Activated naive CD4-positive, alpha-beta T cell treated with anti-CD3 and anti-CD28 coated beads for 36 hours (primary cell): ENCODE measurements at regions not wholly inside any gene's neighbourhood (a gene's known extent, or its start where the extent isn't known, plus 50 kb on each side); places are given as distances from the start of the nearest gene placed in this dataset.
"Not testable (repeated sequence)": the region's sequence is repeated elsewhere in the genome, so short reads cannot be mapped to it uniquely, and the experiment has no call there.

Source experiments
- CTCF ChIA-PET: fragments of 350-600 bp; sonication (Branson Sonifier 250); formaldehyde crosslinking; loops from one replicate; lab custom pipeline; 2021; ENCODE audit warnings: antibody characterized with exemption; lab: Charles Lee
- DNase-seq: peaks from one replicate; pipeline ENCODE4 v3.0.0-alpha.2; 2020
- H3K27ac Mint-ChIP-seq: one replicate; pipeline ENCODE4 v1.8.0; 2021; ENCODE audit warnings: mild to moderate bottlenecking, mixed read lengths
- H3K27me3 Mint-ChIP-seq: one replicate; pipeline ENCODE4 v1.8.0; 2021; ENCODE audit warnings: low read depth, mixed read lengths
- H3K36me3 Mint-ChIP-seq: one replicate; pipeline ENCODE4 v1.8.0; 2021; ENCODE audit warnings: low read depth, mixed read lengths
- H3K4me1 Mint-ChIP-seq: one replicate; pipeline ENCODE4 v1.8.0; 2021; ENCODE audit warnings: low read depth, mixed read lengths
- H3K4me3 Mint-ChIP-seq: one replicate; pipeline ENCODE4 v1.8.0; 2021; ENCODE audit warnings: mild to moderate bottlenecking, moderate library complexity, mixed read lengths
- H3K9me3 Mint-ChIP-seq: one replicate; pipeline ENCODE4 v1.8.0; 2021; ENCODE audit warnings: mixed read lengths
- intact Hi-C: fragments of 100-400 bp; cut with micrococcal nuclease; formaldehyde crosslinking; loops from one replicate; pipeline ENCODE4 v1.15.1; 2023

GRCh38 chr2:57707794-57708193, 338.8 kb upstream of the VRK2 start:
- H3K4me1 Mint-ChIP-seq, H3K27me3 Mint-ChIP-seq, H3K27ac Mint-ChIP-seq, H3K36me3 Mint-ChIP-seq, H3K9me3 Mint-ChIP-seq, intact Hi-C loops, H3K4me3 Mint-ChIP-seq, DNase-seq: not testable (repeated sequence)
- CTCF ChIA-PET, result interaction anchor here (0.6 to 1.0 kb wide), 3 partner anchors 13 to 687 kb away, joined by 3 read pairs; no protein-coding TSS in a partner anchor

DNA sequence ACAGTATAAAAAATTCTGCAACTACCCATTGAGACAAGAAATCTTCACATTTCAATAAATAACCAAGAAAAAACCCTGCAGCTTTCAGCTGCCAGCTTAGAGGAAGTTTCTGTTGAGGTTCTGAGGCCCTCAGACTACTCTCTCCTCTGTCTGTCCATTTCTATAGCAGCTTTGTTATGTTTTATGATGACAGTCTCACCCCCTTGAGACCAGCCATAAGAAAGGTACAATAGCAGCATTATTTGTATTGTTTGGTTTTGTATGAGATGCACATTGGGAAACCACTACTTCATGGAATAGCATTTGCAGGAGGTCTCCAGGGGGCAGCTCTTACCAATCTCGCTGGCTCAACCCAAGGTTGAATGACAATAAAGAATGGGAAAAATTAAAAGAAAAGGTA, 334.6 kb upstream of the VRK2 start:
- intact Hi-C loops, result no loop called here
- H3K4me1 Mint-ChIP-seq, result no peaks in the 10 kb centered on the region
- no peaks in the 10 kb centered on the region for H3K36me3 Mint-ChIP-seq
- H3K9me3 Mint-ChIP-seq, result no peaks in the 10 kb centered on the region
- CTCF ChIA-PET, result no interaction called here
- DNase-seq, result no peak
- H3K27ac Mint-ChIP-seq, result no peak overlapping the region
- H3K4me3 Mint-ChIP-seq, result no peak overlapping the region
- H3K27me3 Mint-ChIP-seq, result peaks cover 2% of the 10 kb centered on the region

DNA sequence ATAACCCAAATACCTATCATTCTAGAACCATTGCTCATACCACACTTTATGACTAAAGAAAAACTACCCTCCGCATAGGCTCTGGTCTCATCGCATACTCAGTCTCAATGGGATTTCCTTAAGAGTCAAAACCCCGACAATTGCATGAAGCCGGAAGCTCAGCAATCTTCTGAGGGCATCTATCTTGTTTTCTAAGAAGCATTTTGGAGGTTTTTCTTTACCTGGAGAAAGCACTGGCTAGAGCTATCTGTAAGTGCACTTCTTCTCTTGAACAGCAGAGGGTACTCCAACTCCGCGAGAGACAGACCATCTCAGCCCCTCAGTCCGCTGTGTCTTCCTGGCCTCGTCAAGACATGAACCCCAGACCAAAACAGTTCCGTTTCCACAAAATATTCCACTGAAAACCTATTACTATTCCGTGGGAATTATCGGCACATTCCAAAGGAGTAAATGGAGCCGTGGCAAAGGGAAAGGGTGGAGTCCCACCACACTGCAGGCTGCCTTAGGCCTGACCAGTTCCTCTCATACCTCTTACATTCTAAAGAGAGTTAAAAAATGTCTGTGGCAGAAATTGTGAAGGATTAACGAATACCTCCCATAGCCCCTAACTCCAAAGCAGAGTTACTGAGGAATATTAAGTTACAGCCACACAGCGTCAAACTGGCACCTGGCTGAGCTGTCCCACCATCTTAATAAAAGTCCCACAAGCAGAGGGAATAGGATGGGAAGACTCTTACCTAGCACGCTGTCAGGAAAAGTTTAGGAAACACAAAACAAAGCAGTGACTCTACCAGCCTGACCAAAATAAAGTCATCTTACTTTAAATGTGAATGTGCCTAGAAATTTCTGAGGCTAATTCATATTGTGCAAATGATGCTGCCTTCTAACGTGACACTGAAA, 325.6 kb upstream of the VRK2 start:
- H3K4me1 Mint-ChIP-seq, result peaks cover 8% of the 10 kb centered on the region
- H3K4me3 Mint-ChIP-seq, result peak overlapping the region; percentile 39
- peaks cover 5% of the 10 kb centered on the region for H3K27me3 Mint-ChIP-seq
- peak; percentile 54 for DNase-seq
- H3K9me3 Mint-ChIP-seq, result no peaks in the 10 kb centered on the region
- H3K36me3 Mint-ChIP-seq, result no peaks in the 10 kb centered on the region
- intact Hi-C loops, result loop anchor here (1.0 to 5.0 kb wide), 4 partner anchors 38 to 727 kb away; no protein-coding TSS in a partner anchor
- CTCF ChIA-PET, result interaction anchor here (0.6 to 2.5 kb wide), 7 partner anchors 13 to 1545 kb away, joined by 3 to 6 read pairs (median 3); no protein-coding TSS in a partner anchor
- no peak overlapping the region for H3K27ac Mint-ChIP-seq

GRCh38 chr2:57725337-57725947, 321.2 kb upstream of the VRK2 start:
- H3K27ac Mint-ChIP-seq, result no peak overlapping the region
- no peak for DNase-seq
- H3K36me3 Mint-ChIP-seq, result no peaks in the 10 kb centered on the region
- no peaks in the 10 kb centered on the region for H3K27me3 Mint-ChIP-seq
- CTCF ChIA-PET, result no interaction called here
- intact Hi-C loops, result no loop called here
- H3K4me1 Mint-ChIP-seq, result peaks cover 5% of the 10 kb centered on the region
- H3K9me3 Mint-ChIP-seq, result no peaks in the 10 kb centered on the region
- no peak overlapping the region for H3K4me3 Mint-ChIP-seq

DNA sequence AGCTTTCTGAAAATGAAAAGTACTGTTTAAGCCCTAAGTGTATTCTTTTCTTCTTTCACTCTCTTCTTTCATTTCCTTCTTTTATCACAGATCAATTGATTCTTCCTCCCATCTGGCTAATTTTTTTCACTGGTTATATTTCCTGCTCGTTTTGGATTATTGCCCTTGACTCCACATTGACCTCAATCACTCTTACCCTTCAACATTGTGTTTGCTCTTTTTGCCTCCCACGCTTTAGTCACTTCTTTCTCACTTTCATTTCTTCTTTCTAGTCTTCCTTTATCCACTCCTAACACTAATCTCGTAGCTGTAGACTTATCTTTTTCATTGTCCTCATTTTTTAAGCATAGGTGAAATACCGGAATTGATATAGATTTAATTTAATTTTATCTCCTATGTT, 320.3 kb upstream of the VRK2 start:
- no peak for DNase-seq
- H3K27ac Mint-ChIP-seq, result no peak overlapping the region
- intact Hi-C loops, result no loop called here
- CTCF ChIA-PET, result no interaction called here
- no peak overlapping the region for H3K4me3 Mint-ChIP-seq
- H3K9me3 Mint-ChIP-seq, result no peaks in the 10 kb centered on the region
- no peaks in the 10 kb centered on the region for H3K36me3 Mint-ChIP-seq
- H3K4me1 Mint-ChIP-seq, result no peaks in the 10 kb centered on the region
- no peaks in the 10 kb centered on the region for H3K27me3 Mint-ChIP-seq

GRCh38 chr2:57728691-57729090, 317.9 kb upstream of the VRK2 start:
- Mint-ChIP-seq H3K9me3 (no peaks in the 10 kb centered on the region), H3K4me3 (no peak overlapping the region), H3K4me1 (no peaks in the 10 kb centered on the region), H3K27ac (no peak overlapping the region), H3K27me3 (no peaks in the 10 kb centered on the region), H3K36me3 (no peaks in the 10 kb centered on the region)
- intact Hi-C loops, result no loop called here
- DNase-seq, result no peak
- CTCF ChIA-PET, result no interaction called here

DNA sequence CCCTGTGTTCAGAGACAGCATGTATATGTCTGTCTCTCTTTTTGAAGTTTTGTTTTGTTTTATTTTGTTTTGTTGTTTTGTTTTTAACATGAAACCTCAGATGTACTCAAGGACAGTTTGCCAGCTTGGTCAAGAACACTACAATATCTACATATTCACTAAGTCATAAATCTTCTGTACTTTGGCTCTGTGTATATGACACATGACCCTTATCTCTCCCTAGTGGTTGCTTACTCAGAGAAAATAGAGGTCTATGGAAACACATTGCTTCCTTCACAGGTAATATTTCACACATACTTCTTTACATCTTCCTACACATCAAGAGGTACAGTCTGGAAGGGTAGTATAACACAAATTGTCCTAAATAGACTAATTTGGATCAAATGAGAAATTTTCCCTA, 312.6 kb upstream of the VRK2 start:
- H3K36me3 Mint-ChIP-seq, result no peaks in the 10 kb centered on the region
- intact Hi-C loops, result no loop called here
- H3K4me1 Mint-ChIP-seq, result no peaks in the 10 kb centered on the region
- CTCF ChIA-PET, result no interaction called here
- H3K9me3 Mint-ChIP-seq, result no peaks in the 10 kb centered on the region
- H3K4me3 Mint-ChIP-seq, result no peak overlapping the region
- no peak for DNase-seq
- no peaks in the 10 kb centered on the region for H3K27me3 Mint-ChIP-seq
- H3K27ac Mint-ChIP-seq, result no peak overlapping the region

DNA sequence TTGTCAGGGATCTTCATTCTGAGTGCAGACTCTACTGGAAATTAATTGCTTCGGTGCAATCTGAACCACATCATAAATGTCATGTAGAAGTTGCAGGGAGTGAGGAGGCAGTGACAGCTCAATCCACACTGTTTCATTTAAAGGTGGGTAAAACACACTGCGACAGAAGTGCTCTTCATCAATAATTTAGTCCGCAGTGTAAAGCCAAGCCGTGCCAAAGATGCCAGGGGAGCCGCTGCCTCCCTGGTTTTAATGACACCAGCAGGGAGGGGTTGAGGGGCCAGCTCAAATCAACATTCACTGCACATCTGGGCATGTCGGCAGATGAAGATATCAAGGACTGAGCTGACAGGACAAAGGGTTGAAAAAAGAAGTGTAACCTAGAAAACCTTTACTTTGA, 305.7 kb upstream of the VRK2 start:
- intact Hi-C loops, result no loop called here
- H3K4me3 Mint-ChIP-seq, result no peak overlapping the region
- CTCF ChIA-PET, result interaction anchor here (0.6 kb wide), 1 partner anchor 450 kb away, joined by 3 read pairs; no protein-coding TSS in a partner anchor
- H3K27ac Mint-ChIP-seq, result peak overlapping the region; percentile 30
- no peaks in the 10 kb centered on the region for H3K36me3 Mint-ChIP-seq
- H3K4me1 Mint-ChIP-seq, result no peaks in the 10 kb centered on the region
- DNase-seq, result no peak
- H3K27me3 Mint-ChIP-seq, result no peaks in the 10 kb centered on the region
- H3K9me3 Mint-ChIP-seq, result no peaks in the 10 kb centered on the region

- intact Hi-C loops, result no loop called here
- no peak overlapping the region for H3K27ac Mint-ChIP-seq
- no peaks in the 10 kb centered on the region for H3K36me3 Mint-ChIP-seq
- H3K4me1 Mint-ChIP-seq, result no peaks in the 10 kb centered on the region
- no peak overlapping the region for H3K4me3 Mint-ChIP-seq
- CTCF ChIA-PET, result no interaction called here
- H3K27me3 Mint-ChIP-seq, result peaks cover 2% of the 10 kb centered on the region
- H3K9me3 Mint-ChIP-seq, result no peaks in the 10 kb centered on the region
- no peak for DNase-seq
Observed at GRCh38 chr2:57753636-57754035, 293.0 kb upstream of the VRK2 start.

- intact Hi-C loops, result loop anchor here (2.0 to 5.0 kb wide), 3 partner anchors 38 to 922 kb away; no protein-coding TSS in a partner anchor
- DNase-seq, result no peak
- H3K4me1 Mint-ChIP-seq, result peaks cover 3% of the 10 kb centered on the region
- H3K27ac Mint-ChIP-seq, result no peak overlapping the region
- no peaks in the 10 kb centered on the region for H3K9me3 Mint-ChIP-seq
- H3K4me3 Mint-ChIP-seq, result no peak overlapping the region
- H3K27me3 Mint-ChIP-seq, result peaks cover 2% of the 10 kb centered on the region
- CTCF ChIA-PET, result interaction anchor here (1.2 to 1.9 kb wide), 3 partner anchors 16 to 688 kb away, joined by 3 to 6 read pairs (median 5); no protein-coding TSS in a partner anchor
- H3K36me3 Mint-ChIP-seq, result no peaks in the 10 kb centered on the region
Observed at GRCh38 chr2:57758686-57759085, 287.9 kb upstream of the VRK2 start.

DNA sequence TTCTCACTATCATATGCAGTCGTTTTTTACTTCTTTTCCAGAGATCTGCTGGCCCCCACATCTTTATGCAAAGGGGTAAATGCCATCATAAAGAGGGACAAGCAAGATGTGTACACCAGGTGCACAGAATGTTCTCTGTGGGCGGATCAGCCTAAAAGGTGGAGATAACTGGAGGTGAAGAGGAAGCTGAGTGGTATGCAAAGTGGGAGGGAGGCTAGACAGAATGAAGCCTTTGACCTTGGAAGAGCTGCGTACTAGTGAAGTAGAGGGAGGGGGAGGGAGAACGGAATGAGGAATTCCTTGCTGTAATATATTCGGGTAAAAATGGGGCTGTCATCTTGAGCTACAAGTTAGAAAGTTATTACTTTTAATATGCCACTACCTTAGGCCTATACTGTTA, 287.5 kb upstream of the VRK2 start:
- no peak overlapping the region for H3K27ac Mint-ChIP-seq
- peaks cover 3% of the 10 kb centered on the region for H3K4me1 Mint-ChIP-seq
- H3K36me3 Mint-ChIP-seq, result no peaks in the 10 kb centered on the region
- intact Hi-C loops, result loop anchor here (2.0 to 5.0 kb wide), 3 partner anchors 38 to 922 kb away; no protein-coding TSS in a partner anchor
- H3K4me3 Mint-ChIP-seq, result no peak overlapping the region
- CTCF ChIA-PET, result interaction anchor here (0.7 to 1.9 kb wide), 5 partner anchors 15 to 688 kb away, joined by 3 to 6 read pairs (median 3); no protein-coding TSS in a partner anchor
- H3K27me3 Mint-ChIP-seq, result peaks cover 2% of the 10 kb centered on the region
- DNase-seq, result no peak
- H3K9me3 Mint-ChIP-seq, result no peaks in the 10 kb centered on the region

DNA sequence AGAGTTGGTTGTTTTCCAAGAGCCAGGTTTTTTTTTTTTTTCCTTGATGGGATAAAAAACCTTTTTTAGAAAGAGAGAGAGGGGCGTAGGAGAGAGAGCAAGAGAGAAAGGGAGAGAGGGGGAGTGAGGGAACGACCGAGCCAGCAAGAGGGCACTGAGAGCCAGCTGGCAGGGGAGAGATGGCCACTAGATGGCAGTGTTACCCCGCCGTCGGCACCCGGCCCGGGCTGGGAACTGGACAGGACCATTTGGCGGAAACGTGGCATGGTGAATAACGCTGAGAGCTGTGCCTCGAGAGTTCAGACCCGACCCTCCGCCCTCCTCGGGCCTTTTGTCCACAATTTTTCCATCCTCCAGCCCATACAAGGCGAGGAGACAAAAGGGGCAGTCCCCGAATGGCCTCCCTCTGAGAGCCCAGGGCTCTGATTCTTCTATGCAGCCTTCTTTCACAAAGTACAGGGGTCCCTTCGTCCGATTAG, 286.7 kb upstream of the VRK2 start:
- Mint-ChIP-seq H3K36me3 (no peaks in the 10 kb centered on the region), H3K9me3 (no peaks in the 10 kb centered on the region), H3K4me3 (no peak overlapping the region), H3K27me3 (peaks cover 2% of the 10 kb centered on the region), H3K4me1 (peaks cover 3% of the 10 kb centered on the region), H3K27ac (no peak overlapping the region)
- peak; percentile 79 for DNase-seq
- intact Hi-C loops, result loop anchor here (1.0 to 5.0 kb wide), 4 partner anchors 39 to 921 kb away; no protein-coding TSS in a partner anchor
- CTCF ChIA-PET, result interaction anchor here (0.7 to 1.3 kb wide), 8 partner anchors 12 to 931 kb away, joined by 3 to 5 read pairs (median 3); no protein-coding TSS in a partner anchor
